Hematopoietic multipotent progenitor cell (in vitro differentiated cells): ENCODE measurements at regions not wholly inside any gene's neighbourhood (a gene's known extent, or its start where the extent isn't known, plus 50 kb on each side); places are given as distances from the start of the nearest gene placed in this dataset.
"Not testable (repeated sequence)": the region's sequence is repeated elsewhere in the genome, so short reads cannot be mapped to it uniquely, and the experiment has no call there.

Experiments
- DNase-seq, 3 donors: peaks; one replicate each; pipeline ENCODE4 v3.0.0-alpha.2; 2011 to 2015; ENCODE audit warnings: low read depth in 2 of 3, low spot score in 2 of 3

- DNase-seq, result no peak
Measured at GRCh38 chr7:68248973-68249372, 1252.3 kb downstream of the TYW1 start.

- DNase-seq, result no peak
Measured at GRCh38 chr7:68249611-68250010, 1253.0 kb downstream of the TYW1 start.

- no peak for DNase-seq
Measured at GRCh38 chr7:68250143-68250542, 1253.5 kb downstream of the TYW1 start.

- not testable (repeated sequence) for DNase-seq
Measured at GRCh38 chr7:68254815-68255214, 1258.2 kb downstream of the TYW1 start.

- no peak for DNase-seq
Measured at GRCh38 chr7:68256295-68256694, 1259.7 kb downstream of the TYW1 start.

- DNase-seq, result no peak
Measured at GRCh38 chr7:68258609-68259008, 1262.0 kb downstream of the TYW1 start.

GRCh38 chr7:68265258-68265657, 1268.6 kb downstream of the TYW1 start:
- no peak for DNase-seq

GRCh38 chr7:68266004-68266579, 1269.5 kb downstream of the TYW1 start:
- no peak for DNase-seq

- DNase-seq, result no peak
Measured at GRCh38 chr7:68267486-68267885, 1270.9 kb downstream of the TYW1 start.

- no peak for DNase-seq
Measured at GRCh38 chr7:68269405-68269804, 1272.8 kb downstream of the TYW1 start.

GRCh38 chr7:68272507-68272906, 1275.9 kb downstream of the TYW1 start:
- no peak for DNase-seq

- DNase-seq, result no peak
Measured at GRCh38 chr7:68276725-68277124, 1280.1 kb downstream of the TYW1 start.

GRCh38 chr7:68279827-68280400, 1283.3 kb downstream of the TYW1 start:
- no peak for DNase-seq

- DNase-seq, result no peak
Measured at GRCh38 chr7:68280931-68281330, 1284.3 kb downstream of the TYW1 start.

- DNase-seq, result no peak
Measured at GRCh38 chr7:68288144-68288593, 1291.5 kb downstream of the TYW1 start.

- no peak for DNase-seq
Measured at GRCh38 chr7:68291710-68292109, 1295.1 kb downstream of the TYW1 start.

GRCh38 chr7:68295386-68295785, 1298.8 kb downstream of the TYW1 start:
- no peak for DNase-seq

GRCh38 chr7:68304536-68304935, 1293.7 kb upstream of the AUTS2 start:
- no peak for DNase-seq

GRCh38 chr7:68306692-68307107, 1291.6 kb upstream of the AUTS2 start:
- DNase-seq, result no peak

- DNase-seq, result no peak
Measured at GRCh38 chr7:68309271-68309670, 1289.0 kb upstream of the AUTS2 start.

GRCh38 chr7:68309806-68310205, 1288.5 kb upstream of the AUTS2 start:
- no peak for DNase-seq

GRCh38 chr7:68311958-68312357, 1286.3 kb upstream of the AUTS2 start:
- no peak for DNase-seq

GRCh38 chr7:68313806-68314205, 1284.5 kb upstream of the AUTS2 start:
- DNase-seq, result no peak
